ENCODE measurements at regions not wholly inside any gene's neighbourhood (a gene's known extent, or its start where the extent isn't known, plus 50 kb on each side); places are given as distances from the start of the nearest gene placed in this dataset.

DNA sequence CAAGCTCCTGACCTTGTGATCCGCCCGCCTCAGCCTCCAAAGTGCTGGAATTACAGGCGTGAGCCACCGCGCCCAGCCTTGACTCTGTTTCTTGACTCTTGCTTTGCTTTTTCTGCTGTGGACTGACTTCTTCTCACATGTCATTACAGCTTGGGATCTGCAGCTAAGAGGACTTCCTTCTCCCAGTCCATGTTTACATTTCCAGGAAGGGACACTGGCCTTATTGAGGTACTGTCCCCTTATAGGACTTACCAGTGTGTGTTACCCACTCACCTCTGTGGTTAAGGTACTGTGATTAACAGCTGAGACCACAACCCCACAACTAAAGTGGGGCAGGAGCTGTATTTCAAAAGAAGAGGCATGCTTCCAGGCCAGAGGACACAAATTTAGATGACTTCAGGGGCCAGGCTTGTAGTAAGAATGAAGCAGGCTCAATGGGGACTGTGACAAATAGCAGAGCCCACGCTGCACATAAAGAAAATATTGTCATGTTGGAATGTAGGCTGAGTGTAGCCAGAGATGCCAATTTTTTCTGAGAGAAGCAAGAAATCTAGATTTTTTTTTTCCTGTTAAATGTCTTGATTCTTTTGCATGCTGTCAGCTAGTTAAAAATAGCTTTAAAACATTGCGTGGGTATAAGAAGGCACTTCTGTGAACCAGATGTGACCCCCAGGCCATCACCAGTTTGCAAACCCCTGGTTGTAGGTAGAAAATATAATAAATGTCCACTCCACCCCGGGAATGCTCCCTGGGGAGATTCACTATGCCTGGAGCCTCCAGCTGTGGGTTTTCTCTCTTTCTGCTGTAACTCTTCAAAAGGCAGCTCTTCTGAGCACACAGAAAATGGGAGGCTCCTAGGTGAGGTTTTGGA is 75.0 kb downstream of the PTPDC1 start:
- 78 to 85% methylated on average over 8 of the region's 8 CpGs for WGBS, 2 donors
- H3K27me3 ChIP-seq (ENCODE audit: control insufficient read depth in 1 of 2, insufficient read depth in 2 of 2, low read length in 2 of 2): no peaks in the 10 kb centered on the region
- H3K36me3 ChIP-seq (ENCODE audit: control insufficient read depth in 2 of 2, insufficient read depth in 2 of 2, low read length in 1 of 2): no peaks in the 10 kb centered on the region
- H3K4me1 ChIP-seq (ENCODE audit: control insufficient read depth in 2 of 2, insufficient read depth in 2 of 2, low read length in 1 of 2): peaks cover 6 to 7% of the 10 kb centered on the region in 2 donors
- H3K27ac ChIP-seq (ENCODE audit: low read depth in 2 of 2, low read length in 1 of 2): no peak overlapping the region
- H3K4me3 ChIP-seq (ENCODE audit: low read depth in 1 of 2, low read length in 2 of 2): no peak overlapping the region
- no peaks in the 10 kb centered on the region for H3K9me3 ChIP-seq (ENCODE audit: control insufficient read depth in 2 of 2, insufficient read depth in 1 of 2, low read depth in 1 of 2, low read length in 1 of 2)

DNA sequence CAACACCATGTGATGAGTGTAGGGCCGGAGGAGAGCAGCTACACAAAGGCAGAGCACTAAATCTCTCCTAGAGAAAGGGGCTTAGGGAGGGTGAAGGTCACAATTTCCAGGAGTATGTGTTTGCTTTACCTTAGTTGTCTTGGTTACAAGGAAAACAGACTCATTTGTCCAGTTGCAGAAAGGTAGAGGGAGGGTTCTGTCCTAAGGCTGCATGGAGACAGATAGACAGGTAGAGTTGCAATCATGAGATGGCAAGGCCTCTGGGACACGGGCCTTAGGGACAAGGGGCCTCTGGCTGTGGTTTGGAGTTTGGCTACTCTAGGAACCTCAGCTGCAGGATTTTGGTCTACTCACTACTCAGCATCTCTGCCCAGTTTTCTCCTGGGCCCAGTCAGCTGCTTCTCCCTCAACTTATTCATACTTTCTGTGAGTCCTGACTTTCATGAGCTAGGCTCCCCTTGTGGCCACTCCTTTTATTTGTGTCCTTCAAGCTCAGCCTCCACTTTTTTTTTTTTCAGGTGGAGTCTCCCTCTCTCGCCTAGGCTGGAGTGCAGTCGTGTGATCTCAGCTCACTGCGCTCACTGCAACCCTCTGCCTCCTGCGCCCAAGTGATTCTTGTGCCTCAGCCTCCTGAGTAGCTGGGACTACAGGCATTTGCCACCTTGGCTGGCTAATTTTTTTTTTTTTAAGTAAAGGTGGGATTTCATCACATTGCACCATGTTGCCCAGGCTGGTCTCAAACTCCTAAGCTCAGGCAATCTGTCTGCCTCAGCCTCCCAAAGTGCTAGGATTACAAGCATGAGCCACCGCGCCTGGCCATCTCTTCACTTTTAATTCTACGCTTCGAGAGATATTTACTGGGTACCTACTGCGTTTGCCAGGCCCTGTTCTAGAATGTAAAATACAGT is 76.6 kb downstream of the PTPDC1 start:
- WGBS, 2 donors: 89 to 94% methylated on average over 11 of the region's 11 CpGs

DNA sequence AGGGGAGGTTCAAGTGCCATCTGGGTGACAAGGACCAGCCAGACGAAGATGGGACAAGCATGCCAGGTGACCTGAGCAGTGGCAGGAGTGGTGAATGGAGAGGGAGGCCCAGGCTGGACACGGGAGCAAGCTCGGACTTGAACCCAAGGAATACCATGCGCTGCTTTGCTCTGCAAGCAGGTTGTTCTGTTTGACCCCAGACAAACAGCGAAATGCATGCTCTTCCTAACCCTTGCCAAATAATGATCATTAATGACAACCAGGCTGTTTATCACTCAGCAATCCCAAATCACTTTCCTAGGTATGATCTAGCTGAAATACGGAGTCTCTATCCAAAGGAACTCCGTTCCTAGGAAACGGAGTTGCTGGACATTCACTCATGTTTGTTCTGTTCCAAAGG is 77.4 kb downstream of the PTPDC1 start:
- Histone ChIP-seq H3K9me3 (ENCODE audit: control insufficient read depth in 2 of 2, insufficient read depth in 1 of 2, low read depth in 1 of 2, low read length in 1 of 2) (no peaks in the 10 kb centered on the region), H3K36me3 (ENCODE audit: control insufficient read depth in 2 of 2, insufficient read depth in 2 of 2, low read length in 1 of 2) (no peaks in the 10 kb centered on the region), H3K27me3 (ENCODE audit: control insufficient read depth in 1 of 2, insufficient read depth in 2 of 2, low read length in 2 of 2) (no peaks in the 10 kb centered on the region), H3K27ac (ENCODE audit: low read depth in 2 of 2, low read length in 1 of 2) (no peak overlapping the region), H3K4me1 (ENCODE audit: control insufficient read depth in 2 of 2, insufficient read depth in 2 of 2, low read length in 1 of 2) (peaks cover 2 to 4% of the 10 kb centered on the region in 2 donors), H3K4me3 (ENCODE audit: low read depth in 1 of 2, low read length in 2 of 2) (no peak overlapping the region)
- 83 to 94% methylated on average over 8 of the region's 8 CpGs for WGBS, 2 donors

More for the DNA sequence above, 76.6 kb downstream of the PTPDC1 start:
- Histone ChIP-seq H3K36me3 (ENCODE audit: control insufficient read depth in 2 of 2, insufficient read depth in 2 of 2, low read length in 1 of 2) (no peaks in the 10 kb centered on the region), H3K27me3 (ENCODE audit: control insufficient read depth in 1 of 2, insufficient read depth in 2 of 2, low read length in 2 of 2) (no peaks in the 10 kb centered on the region), H3K4me3 (ENCODE audit: low read depth in 1 of 2, low read length in 2 of 2) (no peak overlapping the region), H3K4me1 (ENCODE audit: control insufficient read depth in 2 of 2, insufficient read depth in 2 of 2, low read length in 1 of 2) (peaks cover 6 to 7% of the 10 kb centered on the region in 2 donors), H3K27ac (ENCODE audit: low read depth in 2 of 2, low read length in 1 of 2) (no peak overlapping the region), H3K9me3 (ENCODE audit: control insufficient read depth in 2 of 2, insufficient read depth in 1 of 2, low read depth in 1 of 2, low read length in 1 of 2) (no peaks in the 10 kb centered on the region)

DNA sequence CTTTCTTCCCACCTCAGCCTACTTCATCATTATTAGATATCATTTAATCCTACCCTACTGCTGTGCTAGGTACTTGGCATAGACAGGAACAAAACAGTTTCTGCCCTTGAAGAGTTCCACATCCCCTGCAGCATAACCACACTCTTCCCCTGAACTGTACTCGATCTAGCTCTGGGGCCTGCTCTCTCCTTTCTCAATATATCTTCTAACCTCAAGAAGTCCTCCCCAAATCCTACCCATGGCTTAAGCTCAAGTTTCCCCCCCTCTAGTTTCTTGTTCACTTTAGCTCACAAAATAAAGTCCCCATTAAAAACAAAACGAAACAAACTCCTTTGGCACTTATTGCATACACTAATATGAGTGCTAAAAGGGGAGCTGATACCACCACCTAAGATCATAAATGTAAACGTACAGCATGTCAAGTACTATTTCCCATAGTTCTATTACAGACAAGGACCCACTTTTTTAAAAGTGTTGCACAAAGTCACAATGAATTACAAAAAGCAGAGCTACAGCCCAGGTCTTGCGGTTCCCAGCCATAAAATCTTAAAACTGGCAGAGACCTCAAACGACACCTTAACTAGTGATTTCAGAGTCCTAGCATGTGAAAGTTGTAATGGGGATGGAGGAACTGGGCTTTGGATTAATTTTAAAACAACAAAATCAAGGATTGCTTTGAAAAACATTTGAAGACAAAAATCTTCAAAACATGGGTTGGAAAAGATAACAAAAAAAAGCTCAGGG is 80.7 kb downstream of the PTPDC1 start:
- Histone ChIP-seq H3K4me1 (ENCODE audit: control insufficient read depth in 2 of 2, insufficient read depth in 2 of 2, low read length in 1 of 2) (no peaks in the 10 kb centered on the region), H3K4me3 (ENCODE audit: low read depth in 1 of 2, low read length in 2 of 2) (no peak overlapping the region)
- 66 to 76% methylated on average over 5 of the region's 5 CpGs for WGBS, 2 donors

DNA sequence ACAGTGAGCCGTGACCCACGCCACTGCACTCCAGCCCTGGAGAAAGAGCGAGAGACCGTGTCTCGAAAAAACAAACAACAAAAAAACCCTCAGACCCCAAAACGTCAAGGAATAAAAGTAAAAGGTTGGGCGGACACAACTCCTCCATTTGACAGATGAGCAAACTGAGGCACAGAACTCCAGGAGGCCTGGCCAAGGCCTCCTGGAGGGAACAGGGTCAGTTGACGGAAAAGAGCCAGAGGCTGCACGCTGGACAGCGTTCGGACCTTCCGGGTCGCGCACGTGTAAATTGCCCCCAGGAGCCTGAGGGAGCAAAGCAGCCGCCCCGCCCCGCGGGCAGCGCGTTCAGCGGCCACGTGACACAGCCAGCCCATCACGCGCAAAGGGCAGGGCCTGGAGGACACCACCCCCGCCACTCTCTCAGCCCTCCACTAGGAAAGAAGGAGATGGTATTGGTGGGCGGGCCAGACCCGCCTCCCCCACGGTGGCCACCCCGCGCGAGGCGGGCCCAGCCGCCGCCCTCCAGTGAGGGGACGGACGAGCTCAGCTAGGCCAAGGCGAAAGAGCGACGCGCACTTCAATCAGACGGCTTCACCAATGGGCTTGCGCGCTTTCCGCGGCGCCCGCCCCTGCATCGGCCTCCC is 81.5 kb downstream of the PTPDC1 start:
- WGBS, 2 donors: 7 to 10% methylated on average over 44 to 49 of the region's 49 CpGs
- no peaks in the 10 kb centered on the region for H3K27me3 ChIP-seq (ENCODE audit: control insufficient read depth in 1 of 2, insufficient read depth in 2 of 2, low read length in 2 of 2)
- peak overlapping the region; percentile 73 to 90 for H3K4me3 ChIP-seq (ENCODE audit: low read depth in 1 of 2, low read length in 2 of 2)

More for the DNA sequence above, 80.7 kb downstream of the PTPDC1 start:
- H3K36me3 ChIP-seq (ENCODE audit: control insufficient read depth in 2 of 2, insufficient read depth in 2 of 2, low read length in 1 of 2): no peaks in the 10 kb centered on the region
- H3K27me3 ChIP-seq (ENCODE audit: control insufficient read depth in 1 of 2, insufficient read depth in 2 of 2, low read length in 2 of 2): no peaks in the 10 kb centered on the region
- H3K27ac ChIP-seq (ENCODE audit: low read depth in 2 of 2, low read length in 1 of 2): no peak overlapping the region
- no peaks in the 10 kb centered on the region for H3K9me3 ChIP-seq (ENCODE audit: control insufficient read depth in 2 of 2, insufficient read depth in 1 of 2, low read depth in 1 of 2, low read length in 1 of 2)

DNA sequence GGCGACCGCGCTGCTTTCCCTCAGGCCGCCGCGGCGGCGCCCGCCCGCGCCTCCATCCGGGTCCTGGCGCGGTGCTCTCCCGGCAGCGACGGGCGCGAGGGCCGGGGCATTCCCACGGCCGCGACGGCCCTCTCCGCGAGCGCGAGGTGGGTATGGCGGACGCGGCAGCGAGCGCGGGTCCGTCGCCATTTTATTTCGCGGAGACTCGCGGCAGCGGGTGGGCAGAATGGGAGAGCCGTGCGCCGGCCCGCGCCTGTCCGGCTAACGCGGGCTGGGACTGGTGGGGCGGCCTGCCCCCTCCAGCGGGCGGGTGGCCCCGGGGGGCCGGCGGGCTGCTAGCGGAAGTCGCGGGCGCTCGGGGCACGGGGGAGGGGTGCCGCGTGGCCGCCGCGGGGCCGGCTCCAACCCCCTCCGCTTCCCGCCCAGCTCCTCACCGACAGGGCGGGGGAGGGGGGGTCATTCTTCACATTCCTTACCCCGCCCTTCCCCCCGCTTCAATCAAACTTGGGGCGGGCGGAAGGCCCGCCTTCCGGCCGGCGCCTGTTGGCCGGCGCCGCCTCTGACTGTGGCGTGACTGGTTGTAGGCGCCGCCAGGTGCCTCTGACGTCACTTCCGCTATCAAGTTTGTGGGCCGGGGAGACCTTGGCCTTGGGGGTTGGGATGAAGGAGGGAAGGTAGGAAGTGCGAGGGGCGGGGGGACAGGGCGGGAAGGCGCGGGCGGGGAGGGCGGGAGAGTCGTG is 82.1 kb downstream of the PTPDC1 start:
- no peaks in the 10 kb centered on the region for H3K27me3 ChIP-seq (ENCODE audit: control insufficient read depth in 1 of 2, insufficient read depth in 2 of 2, low read length in 2 of 2)
- 0 to 1% methylated on average over 52 to 96 of the region's 96 CpGs for WGBS, 2 donors
- no peaks in the 10 kb centered on the region for H3K4me1 ChIP-seq (ENCODE audit: control insufficient read depth in 2 of 2, insufficient read depth in 2 of 2, low read length in 1 of 2)
- no peaks in the 10 kb centered on the region for H3K36me3 ChIP-seq (ENCODE audit: control insufficient read depth in 2 of 2, insufficient read depth in 2 of 2, low read length in 1 of 2)
- H3K9me3 ChIP-seq (ENCODE audit: control insufficient read depth in 2 of 2, insufficient read depth in 1 of 2, low read depth in 1 of 2, low read length in 1 of 2): no peaks in the 10 kb centered on the region
- peak overlapping the region; percentile 98 to 99 for H3K27ac ChIP-seq (ENCODE audit: low read depth in 2 of 2, low read length in 1 of 2)
- H3K4me3 ChIP-seq (ENCODE audit: low read depth in 1 of 2, low read length in 2 of 2): peak overlapping the region; percentile 73 to 90

More for the DNA sequence above, 81.5 kb downstream of the PTPDC1 start:
- Histone ChIP-seq H3K36me3 (ENCODE audit: control insufficient read depth in 2 of 2, insufficient read depth in 2 of 2, low read length in 1 of 2) (no peaks in the 10 kb centered on the region), H3K4me1 (ENCODE audit: control insufficient read depth in 2 of 2, insufficient read depth in 2 of 2, low read length in 1 of 2) (no peaks in the 10 kb centered on the region), H3K9me3 (ENCODE audit: control insufficient read depth in 2 of 2, insufficient read depth in 1 of 2, low read depth in 1 of 2, low read length in 1 of 2) (no peaks in the 10 kb centered on the region), H3K27ac (ENCODE audit: low read depth in 2 of 2, low read length in 1 of 2) (peak overlapping the region; percentile 98 to 99)

- Histone ChIP-seq H3K27me3 (ENCODE audit: control insufficient read depth in 1 of 2, insufficient read depth in 2 of 2, low read length in 2 of 2) (no peaks in the 10 kb centered on the region), H3K4me3 (ENCODE audit: low read depth in 1 of 2, low read length in 2 of 2) (peak overlapping the region; percentile 73 to 90), H3K9me3 (ENCODE audit: control insufficient read depth in 2 of 2, insufficient read depth in 1 of 2, low read depth in 1 of 2, low read length in 1 of 2) (no peaks in the 10 kb centered on the region), H3K4me1 (ENCODE audit: control insufficient read depth in 2 of 2, insufficient read depth in 2 of 2, low read length in 1 of 2) (no peaks in the 10 kb centered on the region), H3K36me3 (ENCODE audit: control insufficient read depth in 2 of 2, insufficient read depth in 2 of 2, low read length in 1 of 2) (no peaks in the 10 kb centered on the region), H3K27ac (ENCODE audit: low read depth in 2 of 2, low read length in 1 of 2) (peak overlapping the region; percentile 92 to 98)
- WGBS, 2 donors: 0% methylated on average over 19 to 23 of the region's 23 CpGs
Measured at GRCh38 chr9:94166976-94167346, 82.7 kb downstream of the PTPDC1 start.

- no peaks in the 10 kb centered on the region for H3K27me3 ChIP-seq (ENCODE audit: control insufficient read depth in 1 of 2, insufficient read depth in 2 of 2, low read length in 2 of 2)
- H3K27ac ChIP-seq (ENCODE audit: low read depth in 2 of 2, low read length in 1 of 2): peak overlapping the region; percentile 92 to 98
- no peaks in the 10 kb centered on the region for H3K9me3 ChIP-seq (ENCODE audit: control insufficient read depth in 2 of 2, insufficient read depth in 1 of 2, low read depth in 1 of 2, low read length in 1 of 2)
- no peaks in the 10 kb centered on the region for H3K36me3 ChIP-seq (ENCODE audit: control insufficient read depth in 2 of 2, insufficient read depth in 2 of 2, low read length in 1 of 2)
- H3K4me1 ChIP-seq (ENCODE audit: control insufficient read depth in 2 of 2, insufficient read depth in 2 of 2, low read length in 1 of 2): no peaks in the 10 kb centered on the region
- H3K4me3 ChIP-seq (ENCODE audit: low read depth in 1 of 2, low read length in 2 of 2): peak overlapping the region; percentile 73 to 90
- 1% methylated on average over 5 of the region's 5 CpGs for WGBS, 2 donors
Measured at GRCh38 chr9:94167376-94167890, 83.2 kb downstream of the PTPDC1 start.

Data from esophagus (tissue), 2 donors.